Stimulated activated CD8-positive, alpha-beta memory T cell treated with anti-CD3 and anti-CD28 coated beads, Interleukin-2, amount 100 ng/mL, for 1 hour (primary cell): ENCODE measurements at regions not wholly inside any gene's neighbourhood (a gene's known extent, or its start where the extent isn't known, plus 50 kb on each side); places are given as distances from the start of the nearest gene placed in this dataset.

Source experiments
- DNase-seq, 2 donors: peaks; one replicate each; pipeline ENCODE4 v3.0.0-alpha.2; 2020; ENCODE audit warnings: low read depth in 2 of 2

GRCh38 chr4:1543561-1543960 lies 137.3 kb upstream of the NKX1-1 start:
- DNase-seq = no peak

- no peak for DNase-seq
These were observed 136.5 kb upstream of the NKX1-1 start for GRCh38 chr4:1542516-1543320.

GRCh38 chr4:1542226-1542490 lies 135.9 kb upstream of the NKX1-1 start:
- DNase-seq = no peak

- DNase-seq = no peak
These were observed 135.4 kb upstream of the NKX1-1 start for GRCh38 chr4:1541449-1542225.

GRCh38 chr4:1540601-1541375 lies 134.5 kb upstream of the NKX1-1 start:
- no peak for DNase-seq

GRCh38 chr4:1539859-1540600 lies 133.8 kb upstream of the NKX1-1 start:
- DNase-seq = no peak

- no peak for DNase-seq
These were observed 132.9 kb upstream of the NKX1-1 start for GRCh38 chr4:1538941-1539772.

- no peak for DNase-seq
These were observed 131.8 kb upstream of the NKX1-1 start for GRCh38 chr4:1538096-1538410.

- no peak for DNase-seq
These were observed 131.3 kb upstream of the NKX1-1 start for GRCh38 chr4:1537410-1538095.

GRCh38 chr4:1536579-1537409 lies 130.6 kb upstream of the NKX1-1 start:
- DNase-seq = no peak

- DNase-seq = no peak
These were observed 129.8 kb upstream of the NKX1-1 start for GRCh38 chr4:1535926-1536578.

- no peak for DNase-seq
These were observed 128.8 kb upstream of the NKX1-1 start for GRCh38 chr4:1534876-1535526.

GRCh38 chr4:1534095-1534872 lies 128.0 kb upstream of the NKX1-1 start:
- no peak for DNase-seq

- DNase-seq = no peak
These were observed 127.3 kb upstream of the NKX1-1 start for GRCh38 chr4:1533501-1534064.

GRCh38 chr4:1532549-1533395 lies 126.5 kb upstream of the NKX1-1 start:
- no peak for DNase-seq

GRCh38 chr4:1531683-1532548 lies 125.7 kb upstream of the NKX1-1 start:
- no peak for DNase-seq
